ENCODE measurements at regions not wholly inside any gene's neighbourhood (a gene's known extent, or its start where the extent isn't known, plus 50 kb on each side); places are given as distances from the start of the nearest gene placed in this dataset.

DNA sequence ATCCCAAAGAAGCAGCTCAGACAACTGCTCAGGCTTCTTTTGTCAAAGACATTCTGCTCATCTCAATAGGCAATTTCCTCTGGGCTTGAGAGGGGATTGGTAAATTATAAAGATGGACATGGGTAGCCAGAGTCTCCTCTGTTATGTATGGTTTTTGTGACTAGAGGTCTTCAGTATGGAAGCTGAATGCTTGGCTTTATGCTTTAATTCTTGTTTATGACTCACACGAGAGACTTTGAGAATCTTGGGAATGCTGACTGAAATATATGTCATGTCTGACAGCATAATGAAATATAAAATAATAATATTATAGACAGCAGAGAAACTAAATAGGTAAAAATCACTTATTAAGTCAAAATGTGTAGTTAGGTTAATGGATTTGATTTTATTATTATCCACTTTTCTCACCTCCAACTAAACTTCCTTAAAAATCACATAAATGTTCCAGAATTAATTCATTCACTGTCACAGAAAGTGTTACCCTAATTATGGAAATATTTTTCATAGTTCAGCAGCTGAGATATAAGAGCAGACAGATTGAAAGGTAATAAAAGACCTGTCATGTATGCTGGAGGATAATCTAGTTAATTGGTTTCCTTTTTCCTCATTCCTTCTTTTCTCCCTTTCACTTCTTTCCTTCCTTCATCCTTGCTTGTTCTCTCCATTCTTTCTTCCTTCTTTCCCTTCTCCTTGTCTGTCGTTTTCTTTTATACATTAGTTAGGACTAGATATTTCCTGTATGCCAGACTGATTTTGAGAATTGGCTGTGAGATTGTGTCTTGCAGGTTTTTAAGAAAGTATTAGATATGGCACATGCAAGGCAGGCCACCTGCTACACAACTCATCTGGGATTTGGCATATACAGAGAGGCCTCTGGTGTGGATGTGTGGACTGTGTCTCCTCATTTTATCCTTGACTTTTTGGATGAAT lies 1866.1 kb upstream of the NUDT12 start:
- H3K4ac ChIP-seq (ENCODE audit: low read depth, low read length): no peak overlapping the region
- DNase-seq: no peak
- no peak overlapping the region for H4K91ac ChIP-seq (ENCODE audit: insufficient read length, low read depth, low read length)
- H3K27me3 ChIP-seq (ENCODE audit: insufficient read depth, low read length): no peaks in the 10 kb centered on the region
- TF ChIP-seq, protein P1, sequence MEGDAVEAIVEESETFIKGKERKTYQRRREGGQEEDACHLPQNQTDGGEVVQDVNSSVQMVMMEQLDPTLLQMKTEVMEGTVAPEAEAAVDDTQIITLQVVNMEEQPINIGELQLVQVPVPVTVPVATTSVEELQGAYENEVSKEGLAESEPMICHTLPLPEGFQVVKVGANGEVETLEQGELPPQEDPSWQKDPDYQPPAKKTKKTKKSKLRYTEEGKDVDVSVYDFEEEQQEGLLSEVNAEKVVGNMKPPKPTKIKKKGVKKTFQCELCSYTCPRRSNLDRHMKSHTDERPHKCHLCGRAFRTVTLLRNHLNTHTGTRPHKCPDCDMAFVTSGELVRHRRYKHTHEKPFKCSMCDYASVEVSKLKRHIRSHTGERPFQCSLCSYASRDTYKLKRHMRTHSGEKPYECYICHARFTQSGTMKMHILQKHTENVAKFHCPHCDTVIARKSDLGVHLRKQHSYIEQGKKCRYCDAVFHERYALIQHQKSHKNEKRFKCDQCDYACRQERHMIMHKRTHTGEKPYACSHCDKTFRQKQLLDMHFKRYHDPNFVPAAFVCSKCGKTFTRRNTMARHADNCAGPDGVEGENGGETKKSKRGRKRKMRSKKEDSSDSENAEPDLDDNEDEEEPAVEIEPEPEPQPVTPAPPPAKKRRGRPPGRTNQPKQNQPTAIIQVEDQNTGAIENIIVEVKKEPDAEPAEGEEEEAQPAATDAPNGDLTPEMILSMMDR (conservative IDR thresholded peaks at IDR 0.05): no peak
- H4K8ac ChIP-seq (replicated peaks; ENCODE audit: insufficient read length, low read depth, low read length): no peak overlapping the region
- no peak overlapping the region for H2BK15ac ChIP-seq (ENCODE audit: low read depth, low read length)
- H3K79me2 ChIP-seq (ENCODE audit: insufficient read depth, low read length): no peaks in the 10 kb centered on the region
- Mint-ChIP-seq H3K36me3 (ENCODE audit: insufficient read depth in 1 of 3, low read depth in 3 of 3) (no peaks in the 10 kb centered on the region), H3K4me1 (no peaks in the 10 kb centered on the region), H3K4me3 (no peak overlapping the region), H3K9me3 (no peaks in the 10 kb centered on the region), H3K27ac (no peak overlapping the region), H3K27me3 (ENCODE audit: low read depth) (no peaks in the 10 kb centered on the region)
- no peak overlapping the region for H3T11ph ChIP-seq (ENCODE audit: low read length)
- H3K79me1 ChIP-seq (ENCODE audit: insufficient read depth, low read depth, low read length, poor library complexity, severe bottlenecking): no peaks in the 10 kb centered on the region
- no peak overlapping the region for H2BK12ac ChIP-seq (ENCODE audit: insufficient read length, low read depth, low read length)
- no peak overlapping the region for H3K14ac ChIP-seq (ENCODE audit: insufficient read depth, low read length)
- no CpG with 5 or more reads among the region's 2 CpGs for WGBS (ENCODE audit: extremely low coverage, insufficient read length, low lambda C conversion rate)
- no peaks in the 10 kb centered on the region for H3K9me3 ChIP-seq (ENCODE audit: control insufficient read depth, low read depth, low read length)
- no peak overlapping the region for H4K5ac ChIP-seq (ENCODE audit: insufficient read length, low read depth, low read length)
- no peak overlapping the region for H2AFZ ChIP-seq (ENCODE audit: low read length)
- no peak overlapping the region for H3K9ac ChIP-seq (ENCODE audit: extremely low read depth, insufficient read length, low read length)
- H2BK5ac ChIP-seq (ENCODE audit: insufficient read length, low read length): no peak overlapping the region
- H3K27ac ChIP-seq (ENCODE audit: insufficient read length, low read depth, low read length): no peak overlapping the region
- no peaks in the 10 kb centered on the region for H3K23me2 ChIP-seq (ENCODE audit: insufficient read length, low read depth, low read length, poor library complexity, severe bottlenecking)
- H3K4me1 ChIP-seq (ENCODE audit: insufficient read depth, low read length): no peaks in the 10 kb centered on the region
- no peak overlapping the region for H2BK120ac ChIP-seq (ENCODE audit: low read depth, low read length, poor library complexity, severe bottlenecking)
- H2BK20ac ChIP-seq (ENCODE audit: low read depth, low read length, poor library complexity, severe bottlenecking): no peak overlapping the region
- no peak overlapping the region for H3K56ac ChIP-seq (ENCODE audit: insufficient read length, low read depth, low read length)
- H3K18ac ChIP-seq (ENCODE audit: insufficient read length, low read depth, low read length): no peak overlapping the region
- no peak overlapping the region for H3K4me2 ChIP-seq (ENCODE audit: insufficient read depth, insufficient read length, low read length)
- no peak overlapping the region for H3K23ac ChIP-seq (ENCODE audit: insufficient read length, low read depth, low read length)
- H2AK5ac ChIP-seq (ENCODE audit: insufficient read length, low read length): no peak overlapping the region
- H4K20me1 ChIP-seq (ENCODE audit: control insufficient read depth, insufficient read depth, insufficient read length): no peaks in the 10 kb centered on the region
